OCI-LY7 (cell line): ENCODE measurements at regions not wholly inside any gene's neighbourhood (a gene's known extent, or its start where the extent isn't known, plus 50 kb on each side); places are given as distances from the start of the nearest gene placed in this dataset.

Source experiments
- BruUV-seq: library from RNA; stranded (reverse); fragments of 400-500 nt; replicated peaks from 2 replicates; lab custom pipeline; 2021; lab: Mats Ljungman, UMichigan
- CTCF ChIA-PET: fragments of 300-600 bp; sonication (Branson Sonifier 250); formaldehyde crosslinking; loops from one replicate; lab custom pipeline; 2022; ENCODE audit warnings: antibody characterized with exemption; ENCODE audit not compliant: unreplicated experiment; lab: Charles Lee
- POLR2A ChIA-PET: fragments of 300-600 bp; sonication (Branson Sonifier 250); formaldehyde crosslinking; loops from one replicate; lab custom pipeline; 2022; ENCODE audit warnings: antibody characterized with exemption; lab: Charles Lee
- DNase-seq: peaks from one replicate; pipeline ENCODE4 v3.0.0-alpha.2; 2015; ENCODE audit warnings: low spot score
- H2AFZ ChIP-seq: fragments of 200-600 bp; sonication (generic), shearing (Covaris generic); 2 replicates; pipeline ENCODE4 v1.6.1; 2014; ENCODE audit warnings: mild to moderate bottlenecking, antibody characterized with exemption, low read length, moderate library complexity
- H3K27ac ChIP-seq: fragments of 200-600 bp; sonication (generic); 2 replicates; pipeline ENCODE4 v1.5.1; 2014; ENCODE audit warnings: mixed run types, low read depth, mild to moderate bottlenecking, moderate library complexity, low read length, inconsistent platforms; ENCODE audit not compliant: poor library complexity, severe bottlenecking
- H3K36me3 ChIP-seq: fragments of 200-600 bp; sonication (generic); 2 replicates; pipeline ENCODE4 v1.6.1; 2014; ENCODE audit warnings: mild to moderate bottlenecking, antibody characterized with exemption, low read length, moderate library complexity, mixed read lengths; ENCODE audit not compliant: insufficient read depth
- H3K4me1 ChIP-seq: fragments of 200-600 bp; sonication (generic); 2 replicates; pipeline ENCODE4 v1.5.1; 2014; ENCODE audit warnings: mild to moderate bottlenecking, low read length; ENCODE audit not compliant: insufficient read depth, poor library complexity, severe bottlenecking
- H3K4me2 ChIP-seq: fragments of 200-600 bp; sonication (generic); 2 replicates; pipeline ENCODE4 v1.6.1; 2014; ENCODE audit warnings: mild to moderate bottlenecking, low read length
- H3K4me3 ChIP-seq: fragments of 200-600 bp; sonication (generic); 2 replicates; pipeline ENCODE4 v1.5.1; 2014; ENCODE audit warnings: mild to moderate bottlenecking, low read depth, low read length; ENCODE audit not compliant: poor library complexity, severe bottlenecking
- H3K79me2 ChIP-seq: fragments of 200-600 bp; sonication (generic); 2 replicates; pipeline ENCODE4 v1.6.1; 2016; ENCODE audit warnings: low read depth, mild to moderate bottlenecking, low read length, moderate library complexity, mixed read lengths; ENCODE audit not compliant: insufficient read depth
- H3K9me2 ChIP-seq: fragments of 200-600 bp; sonication (generic); 2 replicates; pipeline ENCODE4 v1.6.1; 2016; ENCODE audit warnings: mild to moderate bottlenecking, low read length, mixed read lengths; ENCODE audit not compliant: insufficient read depth
- H3K9me3 ChIP-seq: fragments of 200-600 bp; sonication (generic); 2 replicates; pipeline ENCODE4 v1.6.1; 2014; ENCODE audit warnings: mild to moderate bottlenecking, mixed run types, low read length, mixed read lengths
- H4K20me1 ChIP-seq: fragments of 200-600 bp; sonication (generic); 2 replicates; pipeline ENCODE4 v1.6.1; 2014; ENCODE audit warnings: mild to moderate bottlenecking, antibody characterized with exemption, low read length, moderate library complexity, mixed read lengths; ENCODE audit not compliant: insufficient read depth
- CTCF ChIP-seq: fragments of 200-600 bp; sonication (generic); conservative IDR thresholded peaks from 2 replicates; pipeline ENCODE4 v1.5.1; 2014; ENCODE audit warnings: mild to moderate bottlenecking, antibody characterized with exemption, low read length, moderate library complexity, mixed read lengths
- EZH2phosphoT487 ChIP-seq: fragments of 200-600 bp; sonication (generic); IDR thresholded peaks from 2 replicates; pipeline ENCODE4 v1.6.1; 2018; ENCODE audit warnings: low read depth, borderline replicate concordance, mild to moderate bottlenecking, mixed run types, antibody characterized with exemption, low read length, moderate library complexity, mixed read lengths
- intact Hi-C: fragments of 100-400 bp; cut with micrococcal nuclease; formaldehyde crosslinking; loops from one replicate; pipeline ENCODE4 v1.10.0; 2022; ENCODE audit not compliant: unreplicated experiment

- H3K4me2 ChIP-seq = no peak overlapping the region
- H3K36me3 ChIP-seq = no peaks in the 10 kb centered on the region
- ChIA-PET POLR2A (interaction anchor here (0.6 kb wide), 1 partner anchor 252 kb away, joined by 3 read pairs; no protein-coding TSS in a partner anchor), CTCF (interaction anchor here (0.7 kb wide), 1 partner anchor 12 kb away, joined by 5 read pairs; no protein-coding TSS in a partner anchor)
- no peaks in the 10 kb centered on the region for H3K9me2 ChIP-seq
- H3K79me2 ChIP-seq = no peaks in the 10 kb centered on the region
- TF ChIP-seq CTCF (no peak), EZH2phosphoT487 (no peak)
- no peaks in the 10 kb centered on the region for H4K20me1 ChIP-seq
- H2AFZ ChIP-seq = no peak overlapping the region
- no peak overlapping the region for H3K4me3 ChIP-seq
- intact Hi-C loops = no loop called here
- no peaks in the 10 kb centered on the region for H3K9me3 ChIP-seq
- no peak overlapping the region for H3K27ac ChIP-seq
- no peaks in the 10 kb centered on the region for H3K4me1 ChIP-seq
- no TSS peak for BruUV-seq
- DNase-seq = no peak
These were observed 166.6 kb upstream of the SOX4 start for GRCh38 chr6:21426841-21427490.

- ChIA-PET POLR2A (interaction anchor here (0.6 to 1.0 kb wide), 4 partner anchors 13 to 177 kb away, joined by 3 to 7 read pairs (median 5); no protein-coding TSS in a partner anchor), CTCF (no interaction called here)
- Histone ChIP-seq H3K9me2 (no peaks in the 10 kb centered on the region), H3K27ac (no peak overlapping the region), H3K4me2 (no peak overlapping the region), H2AFZ (no peak overlapping the region), H3K79me2 (no peaks in the 10 kb centered on the region), H3K36me3 (no peaks in the 10 kb centered on the region), H4K20me1 (no peaks in the 10 kb centered on the region), H3K4me1 (no peaks in the 10 kb centered on the region), H3K4me3 (no peak overlapping the region), H3K9me3 (no peaks in the 10 kb centered on the region)
- no peak for DNase-seq
- intact Hi-C loops = no loop called here
- no TSS peak for BruUV-seq
- no peak for TF ChIP-seq EZH2phosphoT487
- no peak for TF ChIP-seq CTCF
These were observed 164.3 kb upstream of the SOX4 start for GRCh38 chr6:21429291-21429690.

- Histone ChIP-seq H3K36me3 (no peaks in the 10 kb centered on the region), H2AFZ (no peak overlapping the region), H3K9me3 (no peaks in the 10 kb centered on the region), H3K27ac (no peak overlapping the region), H3K4me3 (no peak overlapping the region), H4K20me1 (no peaks in the 10 kb centered on the region), H3K79me2 (no peaks in the 10 kb centered on the region), H3K9me2 (no peaks in the 10 kb centered on the region), H3K4me1 (no peaks in the 10 kb centered on the region), H3K4me2 (no peak overlapping the region)
- no peak for TF ChIP-seq EZH2phosphoT487
- TF ChIP-seq CTCF = no peak
- POLR2A ChIA-PET = no interaction called here
- intact Hi-C loops = no loop called here
- CTCF ChIA-PET = interaction anchor here (0.6 kb wide), 1 partner anchor 536 kb away, joined by 7 read pairs; no protein-coding TSS in a partner anchor
- no TSS peak for BruUV-seq
- no peak for DNase-seq
These were observed 162.0 kb upstream of the SOX4 start for GRCh38 chr6:21431526-21431925.
